Ishikawa (cell line): ENCODE measurements at regions not wholly inside any gene's neighbourhood (a gene's known extent, or its start where the extent isn't known, plus 50 kb on each side); places are given as distances from the start of the nearest gene placed in this dataset.

Experiments used
- CREB1 ChIP-seq: IDR thresholded peaks from 2 replicates; pipeline ENCODE4 v1.6.1; 2012; ENCODE audit warnings: low read depth
- NFIC ChIP-seq: IDR thresholded peaks from 2 replicates; pipeline ENCODE4 v1.6.1; 2012
- REST ChIP-seq: IDR thresholded peaks from 2 replicates; pipeline ENCODE4 v1.6.1; 2012; ENCODE audit warnings: low read depth, mild to moderate bottlenecking
- TAF1 ChIP-seq: IDR thresholded peaks from 2 replicates; pipeline ENCODE4 v1.6.1; 2012; ENCODE audit warnings: low read depth, mild to moderate bottlenecking

- TF ChIP-seq TAF1 (no peak), CREB1 (no peak), REST (no peak), NFIC (no peak)
These were observed 180.9 kb upstream of the PLXNC1 start for GRCh38 chr12:93967454-93967853.
